GM21381 (cell line): ENCODE measurements at regions not wholly inside any gene's neighbourhood (a gene's known extent, or its start where the extent isn't known, plus 50 kb on each side); places are given as distances from the start of the nearest gene placed in this dataset.
"Not testable (repeated sequence)": the region's sequence is repeated elsewhere in the genome, so short reads cannot be mapped to it uniquely, and the experiment has no call there.

ENCODE experiments used
- ATAC-seq: cut with Tn5 transposase; IDR thresholded peaks from one replicate; pipeline ENCODE4 v1.9.1; 2021; ENCODE audit warnings: mild to moderate bottlenecking, moderate library complexity; ENCODE audit not compliant: unreplicated experiment

GRCh38 chr13:97856304-97856675 is 97.2 kb upstream of the IPO5 start:
- ATAC-seq: no peak

GRCh38 chr13:97858161-97858560 is 95.3 kb upstream of the IPO5 start:
- ATAC-seq: no peak

GRCh38 chr13:97866346-97866745 is 87.1 kb upstream of the IPO5 start:
- ATAC-seq: no peak

GRCh38 chr13:97866751-97867150 is 86.7 kb upstream of the IPO5 start:
- no peak for ATAC-seq

- no peak for ATAC-seq
Observed at GRCh38 chr13:97873398-97873797, 80.1 kb upstream of the IPO5 start.

- ATAC-seq: no peak
Observed at GRCh38 chr13:97875218-97875617, 78.3 kb upstream of the IPO5 start.

- ATAC-seq: no peak
Observed at GRCh38 chr13:97875911-97876310, 77.6 kb upstream of the IPO5 start.

- no peak for ATAC-seq
Observed at GRCh38 chr13:97878431-97879375, 74.8 kb upstream of the IPO5 start.

GRCh38 chr13:97879646-97880310 is 73.7 kb upstream of the IPO5 start:
- ATAC-seq: no peak

GRCh38 chr13:97880311-97880675 is 73.2 kb upstream of the IPO5 start:
- ATAC-seq: no peak

GRCh38 chr13:97881556-97881955 is 71.9 kb upstream of the IPO5 start:
- no peak for ATAC-seq

GRCh38 chr13:97883396-97883795 is 70.1 kb upstream of the IPO5 start:
- no peak for ATAC-seq

GRCh38 chr13:97884707-97885468 is 68.6 kb upstream of the IPO5 start:
- ATAC-seq: no peak

- no peak for ATAC-seq
Observed at GRCh38 chr13:97885641-97886040, 67.8 kb upstream of the IPO5 start.

- no peak for ATAC-seq
Observed at GRCh38 chr13:97889803-97890202, 63.7 kb upstream of the IPO5 start.

GRCh38 chr13:97890573-97890972 is 62.9 kb upstream of the IPO5 start:
- no peak for ATAC-seq

- ATAC-seq: not testable (repeated sequence)
Observed at GRCh38 chr13:97891964-97892363, 61.5 kb upstream of the IPO5 start.

- no peak for ATAC-seq
Observed at GRCh38 chr13:97892717-97893116, 60.8 kb upstream of the IPO5 start.

- no peak for ATAC-seq
Observed at GRCh38 chr13:97895383-97895782, 58.1 kb upstream of the IPO5 start.

GRCh38 chr13:97896446-97896845 is 57.0 kb upstream of the IPO5 start:
- no peak for ATAC-seq

- ATAC-seq: no peak
Observed at GRCh38 chr13:97901716-97902115, 51.8 kb upstream of the IPO5 start.
